AG04449 (cell line): ENCODE measurements at regions not wholly inside any gene's neighbourhood (a gene's known extent, or its start where the extent isn't known, plus 50 kb on each side); places are given as distances from the start of the nearest gene placed in this dataset.

ENCODE experiments used
- CTCF ChIA-PET: fragments of 350-600 bp; formaldehyde crosslinking; extraction: SDS; loops from one replicate; lab custom pipeline; 2021; ENCODE audit warnings: antibody characterized with exemption; lab: Yijun Ruan, JAX
- POLR2A ChIA-PET: fragments of 400-600, 350-600 bp; formaldehyde crosslinking; extraction: SDS; loops from one replicate; lab custom pipeline; 2020; ENCODE audit warnings: antibody characterized with exemption, inconsistent platforms; lab: Yijun Ruan, JAX
- DNase-seq: peaks from one replicate; pipeline ENCODE4 v3.0.0-alpha.2; 2010; ENCODE audit warnings: low read depth, low spot score
- H3K4me3 ChIP-seq: 2 replicates; pipeline ENCODE4 v1.5.1; 2011; ENCODE audit warnings: low read depth, mild to moderate bottlenecking, control low read depth, low read length
- CTCF ChIP-seq: IDR thresholded peaks from one replicate; pipeline ENCODE4 v1.5.1; 2011; ENCODE audit warnings: mild to moderate bottlenecking, moderate library complexity, low read length, control low read depth, inconsistent platforms; ENCODE audit not compliant: insufficient read depth; ENCODE audit errors: missing control alignments

GRCh38 chr14:71344506-71344905, 437.2 kb downstream of the PCNX1 start:
- ChIA-PET POLR2A (no interaction called here), CTCF (no interaction called here)
- H3K4me3 ChIP-seq, result no peak overlapping the region
- DNase-seq, result no peak
- no peak for TF ChIP-seq CTCF

DNA sequence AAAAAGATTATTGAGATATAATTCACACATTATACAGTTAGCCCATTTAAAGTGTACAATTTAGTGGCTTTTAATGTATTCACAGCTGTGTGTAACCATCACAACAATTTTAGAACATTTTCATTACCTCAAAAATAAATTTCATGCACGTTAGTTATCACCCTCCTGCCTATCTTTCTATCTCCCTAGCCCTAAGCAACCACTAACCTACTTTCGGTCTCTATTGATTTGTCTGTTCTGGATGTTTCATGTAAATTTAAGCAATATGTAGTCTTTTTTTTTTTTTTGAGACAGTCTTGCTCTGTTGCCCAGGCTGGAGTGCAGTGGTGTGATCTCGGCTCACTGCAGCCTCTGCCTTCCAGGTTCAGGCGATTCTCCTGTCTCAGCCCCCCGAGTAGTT, 439.4 kb downstream of the PCNX1 start:
- CTCF ChIA-PET, result no interaction called here
- POLR2A ChIA-PET, result no interaction called here
- TF ChIP-seq CTCF, result no peak
- no peak overlapping the region for H3K4me3 ChIP-seq
- no peak for DNase-seq

GRCh38 chr14:71348394-71348793, 441.1 kb downstream of the PCNX1 start:
- H3K4me3 ChIP-seq, result no peak overlapping the region
- TF ChIP-seq CTCF, result no peak
- CTCF ChIA-PET, result no interaction called here
- DNase-seq, result no peak
- POLR2A ChIA-PET, result no interaction called here

- TF ChIP-seq CTCF, result no peak
- CTCF ChIA-PET, result no interaction called here
- no peak overlapping the region for H3K4me3 ChIP-seq
- POLR2A ChIA-PET, result no interaction called here
- no peak for DNase-seq
Measured at GRCh38 chr14:71348817-71349216, 441.6 kb downstream of the PCNX1 start.

GRCh38 chr14:71354142-71354541, 446.9 kb downstream of the PCNX1 start:
- DNase-seq, result no peak
- ChIA-PET POLR2A (interaction anchor here (0.7 kb wide), 1 partner anchor 95 kb away, joined by 8 read pairs; no protein-coding TSS in a partner anchor), CTCF (interaction anchor here (0.9 to 1.0 kb wide), 2 partner anchors 13 to 399 kb away, joined by 3 to 4 read pairs; no protein-coding TSS in a partner anchor)
- no peak overlapping the region for H3K4me3 ChIP-seq
- no peak for TF ChIP-seq CTCF

DNA sequence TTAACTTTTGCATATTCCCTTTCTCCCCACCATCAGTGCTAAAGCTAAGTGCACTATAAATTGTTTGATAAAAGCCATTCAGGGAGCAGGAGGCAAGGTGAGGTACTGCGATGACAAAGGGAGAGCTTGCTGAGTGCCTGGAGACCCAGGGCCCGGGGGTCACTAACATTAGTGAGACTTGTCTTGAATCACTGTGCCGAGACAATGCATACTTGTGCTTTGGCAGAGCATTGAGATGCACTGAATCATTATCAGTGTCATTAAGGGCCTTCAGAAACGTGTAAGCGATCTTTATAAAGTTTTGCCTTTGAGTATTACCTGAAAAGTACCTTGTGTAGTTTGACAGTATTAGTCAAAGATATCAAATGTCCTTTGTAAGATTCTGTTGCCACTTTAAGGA, 447.5 kb downstream of the PCNX1 start:
- POLR2A ChIA-PET, result interaction anchor here (0.7 kb wide), 1 partner anchor 94 kb away, joined by 8 read pairs; no protein-coding TSS in a partner anchor
- CTCF ChIA-PET, result interaction anchor here (0.9 kb wide), 1 partner anchor 398 kb away, joined by 4 read pairs; no protein-coding TSS in a partner anchor
- H3K4me3 ChIP-seq, result no peak overlapping the region
- TF ChIP-seq CTCF, result no peak
- no peak for DNase-seq
